Pons (tissue), 1 donor: ENCODE measurements at regions not wholly inside any gene's neighbourhood (a gene's known extent, or its start where the extent isn't known, plus 50 kb on each side); places are given as distances from the start of the nearest gene placed in this dataset.

Source experiments
- DNase-seq: peaks from one replicate; pipeline ENCODE4 v3.0.0-alpha.2; 2016; ENCODE audit warnings: low spot score

- no peak for DNase-seq
Observed at GRCh38 chr5:87872986-87873385, 395.7 kb downstream of the TMEM161B start.

DNA sequence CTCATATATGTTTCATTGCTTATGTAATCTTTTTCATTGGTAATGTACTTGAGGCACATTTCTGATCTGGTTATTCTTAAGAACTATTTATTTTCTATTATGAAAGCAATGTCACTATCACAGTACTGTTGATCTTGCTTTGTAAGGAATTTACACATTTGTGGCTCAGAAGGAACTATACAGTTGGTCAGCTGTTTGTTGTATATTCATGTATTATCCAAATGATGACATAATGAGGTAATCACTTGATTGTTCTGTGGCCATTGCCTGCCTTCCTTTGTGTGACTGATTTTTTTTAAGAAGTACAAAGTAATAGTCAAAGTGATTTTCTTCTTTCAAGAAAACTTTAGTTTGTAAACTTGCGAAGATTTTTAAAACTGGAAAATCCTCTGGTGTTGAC, 399.9 kb downstream of the TMEM161B start:
- no peak for DNase-seq

GRCh38 chr5:87867281-87867680, 401.4 kb downstream of the TMEM161B start:
- peak; percentile 15 for DNase-seq

DNA sequence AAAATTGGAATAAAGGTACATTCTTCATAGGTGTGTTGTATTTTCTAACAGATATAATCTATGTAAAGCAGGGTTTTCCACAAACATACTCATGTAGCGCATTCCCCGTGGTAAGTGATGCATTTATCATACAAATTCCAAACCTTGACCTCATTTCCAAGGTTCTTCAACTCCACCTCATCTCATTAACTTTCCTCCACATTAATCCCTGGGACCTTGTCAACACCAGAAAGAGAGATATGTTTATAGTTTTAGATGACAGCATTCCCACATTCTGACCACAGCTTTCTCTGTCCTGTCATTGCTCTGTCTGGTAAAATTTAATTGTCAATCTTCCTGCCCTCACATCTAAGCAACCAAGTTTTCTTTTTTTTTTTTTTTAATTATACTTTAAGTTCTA, 415.1 kb downstream of the TMEM161B start:
- DNase-seq = no peak

DNA sequence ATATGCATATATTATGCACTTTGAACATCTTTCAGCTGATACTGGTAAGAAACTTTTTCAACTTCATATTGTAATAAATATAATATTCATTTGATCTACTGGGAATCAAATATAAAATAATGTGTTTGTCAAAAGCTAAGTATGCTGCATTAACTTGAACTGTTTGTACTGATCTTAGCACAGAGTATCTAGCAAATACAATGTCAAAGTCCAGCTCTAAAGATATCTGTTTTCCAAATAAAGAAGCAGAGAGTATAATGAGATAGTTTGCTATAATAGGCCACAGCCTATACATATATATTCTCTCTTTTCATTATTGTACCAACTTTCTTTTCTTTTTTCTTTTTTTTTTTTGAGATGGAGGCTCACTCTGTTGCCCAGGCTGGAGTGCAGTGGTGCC, 417.0 kb downstream of the TMEM161B start:
- DNase-seq = no peak

- DNase-seq = no peak
Observed at GRCh38 chr5:87850843-87851242, 417.8 kb downstream of the TMEM161B start.

DNA sequence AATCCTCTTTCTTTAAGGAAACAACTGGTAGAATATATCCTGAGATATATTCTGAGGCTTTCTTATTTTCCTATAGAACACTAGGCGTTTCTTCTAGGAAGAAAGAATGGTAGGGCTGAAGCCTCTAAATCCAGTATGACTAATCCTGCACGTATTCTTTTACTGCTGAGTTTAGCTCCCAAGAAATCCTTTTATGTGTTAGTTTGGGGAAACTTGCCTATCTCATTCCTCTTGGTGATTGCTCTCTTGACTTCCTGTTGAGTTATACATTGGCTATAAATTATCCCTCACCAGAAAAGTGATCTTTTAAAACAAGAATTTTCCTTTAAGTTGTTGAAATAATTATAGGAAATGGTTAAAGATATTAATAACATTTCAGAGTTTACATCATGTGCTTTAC, 422.9 kb downstream of the TMEM161B start:
- no peak for DNase-seq

GRCh38 chr5:87844866-87845265, 423.8 kb downstream of the TMEM161B start:
- no peak for DNase-seq

- DNase-seq = no peak
Observed at GRCh38 chr5:87844449-87844848, 424.2 kb downstream of the TMEM161B start.

DNA sequence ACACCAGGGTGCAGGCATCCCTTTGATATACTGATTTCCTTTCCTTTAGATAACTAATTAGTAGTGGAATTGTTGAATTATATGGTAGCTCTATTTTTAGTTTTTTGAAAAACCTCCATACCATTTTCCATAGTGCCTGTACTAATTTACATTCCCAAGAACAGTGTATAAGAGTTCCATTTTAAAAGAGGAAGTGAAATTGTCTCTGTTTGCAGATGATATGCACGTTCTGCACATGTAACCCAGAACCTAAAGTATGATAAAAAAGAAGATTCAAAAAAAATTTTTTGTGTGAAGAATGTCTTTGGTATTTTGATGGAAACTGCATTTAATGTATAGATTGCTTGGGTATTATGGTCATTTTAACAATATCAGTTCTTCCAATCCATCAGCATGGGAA, 424.0 kb upstream of the CCNH start:
- DNase-seq = no peak

DNA sequence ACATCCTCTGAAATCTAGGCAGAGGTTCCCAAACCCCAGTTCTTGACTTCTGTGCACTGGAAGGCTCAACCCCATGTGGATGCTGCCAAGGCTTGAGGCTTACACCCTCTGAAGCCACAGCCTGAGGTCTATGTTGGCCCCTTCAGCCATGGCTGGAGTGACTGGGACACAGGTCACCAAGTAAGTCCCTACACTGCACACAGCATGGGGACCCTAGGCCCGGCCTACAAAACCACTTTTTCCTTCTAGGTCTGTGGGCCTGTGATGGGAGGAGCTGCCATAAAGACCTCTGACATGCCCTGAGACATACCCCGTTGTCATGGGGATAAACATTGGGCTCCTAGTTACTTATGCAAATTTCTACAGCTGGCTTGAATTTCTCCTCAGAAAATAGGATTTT, 418.8 kb upstream of the CCNH start:
- DNase-seq = no peak

DNA sequence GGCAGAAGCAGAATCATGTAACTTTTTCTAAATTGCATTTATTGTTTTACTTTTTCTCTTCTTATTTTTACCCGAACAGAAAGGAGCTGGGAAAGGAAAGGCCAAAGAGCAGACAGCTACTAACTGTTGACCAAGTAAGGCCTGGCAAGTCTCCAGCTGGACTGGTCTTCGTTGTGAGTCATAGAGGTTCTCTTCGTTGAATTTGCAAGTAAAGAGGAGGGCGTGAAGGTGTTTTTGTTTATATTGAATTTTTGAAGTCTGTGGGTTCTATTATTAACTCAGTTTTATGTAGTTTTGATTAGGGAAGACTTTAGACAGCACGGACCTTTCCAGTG, 416.5 kb upstream of the CCNH start:
- DNase-seq = peak; percentile 1

DNA sequence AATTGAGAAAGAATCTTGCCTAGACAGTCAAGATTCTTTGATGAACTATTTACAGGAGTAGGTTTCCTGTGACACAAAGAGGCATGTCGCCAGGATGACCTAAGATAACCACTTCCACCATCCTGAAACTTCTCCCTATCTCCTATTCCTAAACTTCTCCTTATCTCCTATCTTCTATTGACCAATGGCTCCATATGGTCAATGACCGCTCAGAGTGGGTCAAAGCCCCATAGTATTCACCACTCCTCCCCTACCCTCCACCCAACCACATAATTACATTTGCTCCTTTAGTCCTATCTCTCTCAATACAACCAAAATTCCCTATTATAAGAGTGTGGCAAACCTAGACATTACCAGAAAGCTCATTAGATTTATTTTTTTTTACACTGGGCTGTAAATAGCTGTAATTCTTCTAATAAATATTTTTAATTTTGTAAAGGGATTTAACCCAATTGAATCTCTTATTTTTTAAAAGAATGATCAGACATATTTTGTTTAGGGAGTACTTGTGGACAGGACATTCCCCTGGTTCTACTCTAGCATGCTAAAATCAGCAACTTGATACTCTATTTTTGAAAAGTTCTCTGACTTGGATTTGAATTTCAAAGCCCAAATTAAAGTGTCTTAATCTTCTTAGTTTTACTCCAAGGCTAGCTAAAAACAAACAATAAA, 416.0 kb upstream of the CCNH start:
- no peak for DNase-seq

GRCh38 chr5:87827539-87827938, 414.8 kb upstream of the CCNH start:
- DNase-seq = no peak

DNA sequence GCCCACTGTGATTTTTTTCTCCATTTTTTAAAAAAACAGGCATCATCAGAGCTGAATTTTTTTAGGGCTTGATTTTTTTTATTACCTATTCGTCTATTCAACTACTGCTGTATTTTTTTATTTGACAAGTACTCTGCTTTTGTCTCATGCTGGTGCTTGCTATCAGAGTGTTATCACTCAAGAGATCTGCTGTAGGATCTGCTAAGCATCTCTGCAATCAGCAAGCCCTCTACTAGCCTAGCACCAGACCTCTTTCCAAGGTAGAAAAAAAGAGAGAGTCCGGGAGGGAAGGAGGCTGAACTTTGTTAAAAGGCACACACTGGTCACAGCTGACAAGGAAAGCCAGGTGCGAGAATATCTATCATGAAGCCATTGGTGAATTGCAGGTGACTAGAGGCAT, 413.8 kb upstream of the CCNH start:
- no peak for DNase-seq

GRCh38 chr5:87825583-87825982, 412.9 kb upstream of the CCNH start:
- DNase-seq = no peak

DNA sequence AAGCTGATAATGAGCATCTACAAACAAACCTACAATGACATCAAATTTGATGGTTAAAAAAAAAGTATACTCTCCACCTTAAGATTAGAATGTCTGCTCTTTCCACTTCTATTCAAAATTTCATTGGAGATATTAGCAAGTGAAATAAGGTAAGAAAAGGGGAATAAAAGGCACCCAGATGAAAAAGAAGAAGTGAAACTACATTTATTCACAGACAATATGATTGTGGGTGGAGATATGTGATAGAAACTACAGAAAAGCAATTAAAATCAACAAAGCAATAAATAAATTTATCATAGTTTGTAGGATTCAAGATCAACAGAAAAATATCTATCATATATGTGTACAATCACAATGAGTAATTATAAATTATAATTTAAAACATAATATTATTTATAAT, 395.1 kb upstream of the CCNH start:
- no peak for DNase-seq

GRCh38 chr5:87803352-87803751, 390.6 kb upstream of the CCNH start:
- DNase-seq = no peak

DNA sequence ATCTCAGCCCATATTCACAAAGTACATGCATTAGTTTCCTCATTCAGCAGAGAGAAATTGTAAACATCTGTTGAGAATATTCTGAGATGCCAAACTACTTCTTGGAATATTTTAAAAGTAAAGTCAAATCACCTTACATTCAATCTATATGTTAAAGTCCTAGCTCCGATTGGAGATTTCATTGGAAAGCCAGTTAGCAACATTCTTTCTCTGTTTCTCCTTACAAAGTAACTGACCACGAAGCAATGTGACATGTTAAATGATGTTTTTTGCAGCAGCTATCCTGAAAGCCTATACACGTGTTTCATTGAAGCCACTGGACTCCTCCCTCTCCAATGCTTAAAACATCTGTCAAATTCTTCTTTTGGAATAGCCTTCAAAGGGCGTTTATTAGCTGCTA, 379.1 kb upstream of the CCNH start:
- no peak for DNase-seq

- no peak for DNase-seq
Observed at GRCh38 chr5:87788416-87788815, 375.7 kb upstream of the CCNH start.

- DNase-seq = no peak
Observed at GRCh38 chr5:87787625-87788256, 375.0 kb upstream of the CCNH start.

GRCh38 chr5:87787086-87787485, 374.4 kb upstream of the CCNH start:
- DNase-seq = no peak

- no peak for DNase-seq
Observed at GRCh38 chr5:87786471-87786870, 373.7 kb upstream of the CCNH start.
